HepG2 (cell line): ENCODE measurements at regions not wholly inside any gene's neighbourhood (a gene's known extent, or its start where the extent isn't known, plus 50 kb on each side); places are given as distances from the start of the nearest gene placed in this dataset.

ENCODE experiments used
- CTCF ChIP-seq: sonication (generic); formaldehyde crosslinking; IDR thresholded peaks from 2 replicates; pipeline ENCODE4 v1.5.0; 2020; ENCODE audit warnings: mild to moderate bottlenecking, missing genetic modification reagents, moderate library complexity
- MXI1 ChIP-seq: IDR thresholded peaks from 3 replicates; pipeline ENCODE4 v1.6.1; 2012; ENCODE audit warnings: low read depth, low read length, inconsistent platforms, borderline replicate concordance
- REST ChIP-seq, 2 experiments: IDR thresholded peaks; 2 replicates each; pipeline ENCODE4 v1.6.1; 2011 to 2012; ENCODE audit warnings: low read length in 2 of 2, borderline replicate concordance in 1 of 2, low read depth in 1 of 2, mild to moderate bottlenecking in 1 of 2, moderate library complexity in 1 of 2
- REXO4 ChIP-seq: sonication (generic); formaldehyde crosslinking; IDR thresholded peaks from 2 replicates; pipeline ENCODE4 v1.8.0; 2022; ENCODE audit warnings: missing genetic modification reagents, mild to moderate bottlenecking, borderline replicate concordance
- RFX3 ChIP-seq: IDR thresholded peaks from 2 replicates; pipeline ENCODE4 v1.6.1; 2016; ENCODE audit warnings: missing biosample characterization, missing genetic modification reagents
- TCF12 ChIP-seq, 2 experiments: fragments of 450-650 bp in 1 of 2; sonication (generic) in 1 of 2; formaldehyde crosslinking in 1 of 2; IDR thresholded peaks; 2 replicates each; pipeline versions ENCODE4 v1.6.1 to v1.8.0; 2017 to 2022; ENCODE audit warnings: antibody characterized with exemption in 1 of 2, mild to moderate bottlenecking in 1 of 2, missing genetic modification reagents in 1 of 2, moderate library complexity in 1 of 2

GRCh38 chr7:24476227-24476626 lies 97.0 kb upstream of the PALS2 start:
- no peak for TF ChIP-seq MXI1
- no peak for TF ChIP-seq REXO4 (CRISPR knock-in tag)
- TF ChIP-seq TCF12 (IDR thresholded peaks at IDR 0.05) = no peak
- no peak for TF ChIP-seq TCF12 (CRISPR knock-in tag; IDR thresholded peaks at IDR 0.05)
- no peak for TF ChIP-seq RFX3 (CRISPR knock-in tag)
- no peak for TF ChIP-seq REST (IDR thresholded peaks at IDR 0.05; ENCODE audit: borderline replicate concordance in 1 of 2, low read depth in 1 of 2, low read length in 2 of 2)
- TF ChIP-seq CTCF (CRISPR knock-in tag) = no peak
